GM12875 (cell line): ENCODE measurements at regions not wholly inside any gene's neighbourhood (a gene's known extent, or its start where the extent isn't known, plus 50 kb on each side); places are given as distances from the start of the nearest gene placed in this dataset.

Experiments
- H3K4me3 ChIP-seq: one replicate; pipeline ENCODE4 v1.5.1; 2011; ENCODE audit warnings: low read depth, low read length, control low read depth
- CTCF ChIP-seq: IDR thresholded peaks from 2 replicates; pipeline ENCODE4 v1.5.1; 2011; ENCODE audit warnings: low read depth, mild to moderate bottlenecking, control low read depth, inconsistent platforms, low read length, moderate library complexity, borderline replicate concordance; ENCODE audit not compliant: insufficient read depth

GRCh38 chr2:2791606-2792005 lies 460.5 kb upstream of the MYT1L start:
- TF ChIP-seq CTCF = no peak
- H3K4me3 ChIP-seq = no peak overlapping the region

- no peak for TF ChIP-seq CTCF
- H3K4me3 ChIP-seq = no peak overlapping the region
Observed at GRCh38 chr2:2791031-2791430, 460.0 kb upstream of the MYT1L start.

- no peak overlapping the region for H3K4me3 ChIP-seq
- no peak for TF ChIP-seq CTCF
Observed at GRCh38 chr2:2788076-2788475, 457.0 kb upstream of the MYT1L start.

- H3K4me3 ChIP-seq = no peak overlapping the region
- no peak for TF ChIP-seq CTCF
Observed at GRCh38 chr2:2787301-2787907, 456.3 kb upstream of the MYT1L start.

- H3K4me3 ChIP-seq = no peak overlapping the region
- TF ChIP-seq CTCF = no peak
Observed at GRCh38 chr2:2782007-2782406, 450.9 kb upstream of the MYT1L start.

GRCh38 chr2:2779727-2780126 lies 448.7 kb upstream of the MYT1L start:
- no peak for TF ChIP-seq CTCF
- no peak overlapping the region for H3K4me3 ChIP-seq

GRCh38 chr2:2777876-2778275 lies 446.8 kb upstream of the MYT1L start:
- H3K4me3 ChIP-seq = no peak overlapping the region
- TF ChIP-seq CTCF = no peak
